SU-DHL-6 (cell line): ENCODE measurements at regions not wholly inside any gene's neighbourhood (a gene's known extent, or its start where the extent isn't known, plus 50 kb on each side); places are given as distances from the start of the nearest gene placed in this dataset.

ENCODE experiments used
- EZH2phosphoT487 ChIP-seq: fragments of 200-600 bp; sonication (generic), shearing (Covaris generic); conservative IDR thresholded peaks from 2 replicates; pipeline ENCODE4 v1.6.1; 2018; ENCODE audit warnings: mild to moderate bottlenecking, antibody characterized with exemption, low read length, moderate library complexity, mixed read lengths
- TF ChIP-seq, protein P1 (sequence below): fragments of 200-600 bp; sonication (generic); IDR thresholded peaks from one replicate; pipeline ENCODE4 v1.5.1; 2017; ENCODE audit warnings: antibody characterized with exemption, mild to moderate bottlenecking, low read length, moderate library complexity; ENCODE audit not compliant: insufficient read depth, poor library complexity, severe bottlenecking

DNA sequence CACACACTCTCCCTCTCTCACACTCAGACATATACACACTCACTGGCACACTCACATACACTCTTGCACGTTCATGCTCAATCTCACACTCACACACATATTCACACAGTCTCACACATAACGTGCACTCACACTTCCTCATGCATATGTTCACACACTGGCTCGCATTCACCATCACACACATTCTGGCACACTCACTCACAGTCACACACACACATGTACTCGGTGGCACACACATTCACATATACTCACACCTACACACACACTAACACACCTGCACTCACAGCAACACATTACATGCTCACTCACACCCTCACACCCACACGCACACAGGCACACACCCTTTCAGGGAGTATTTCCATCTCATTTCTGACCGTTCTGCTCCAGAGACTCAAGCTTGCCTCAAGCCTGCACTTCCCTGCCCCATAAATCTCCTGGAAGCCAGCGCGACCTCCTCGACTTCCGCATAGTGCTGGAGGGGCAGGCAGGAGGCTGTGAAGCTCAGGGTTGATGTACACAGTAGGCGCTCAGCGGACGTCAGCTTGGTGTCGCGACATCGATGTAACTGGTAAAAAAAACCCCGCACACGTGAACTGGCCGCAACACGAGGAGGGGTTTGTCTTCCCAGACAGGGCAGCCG lies 66.7 kb upstream of the FOXF1 start:
- TF ChIP-seq, protein P1, sequence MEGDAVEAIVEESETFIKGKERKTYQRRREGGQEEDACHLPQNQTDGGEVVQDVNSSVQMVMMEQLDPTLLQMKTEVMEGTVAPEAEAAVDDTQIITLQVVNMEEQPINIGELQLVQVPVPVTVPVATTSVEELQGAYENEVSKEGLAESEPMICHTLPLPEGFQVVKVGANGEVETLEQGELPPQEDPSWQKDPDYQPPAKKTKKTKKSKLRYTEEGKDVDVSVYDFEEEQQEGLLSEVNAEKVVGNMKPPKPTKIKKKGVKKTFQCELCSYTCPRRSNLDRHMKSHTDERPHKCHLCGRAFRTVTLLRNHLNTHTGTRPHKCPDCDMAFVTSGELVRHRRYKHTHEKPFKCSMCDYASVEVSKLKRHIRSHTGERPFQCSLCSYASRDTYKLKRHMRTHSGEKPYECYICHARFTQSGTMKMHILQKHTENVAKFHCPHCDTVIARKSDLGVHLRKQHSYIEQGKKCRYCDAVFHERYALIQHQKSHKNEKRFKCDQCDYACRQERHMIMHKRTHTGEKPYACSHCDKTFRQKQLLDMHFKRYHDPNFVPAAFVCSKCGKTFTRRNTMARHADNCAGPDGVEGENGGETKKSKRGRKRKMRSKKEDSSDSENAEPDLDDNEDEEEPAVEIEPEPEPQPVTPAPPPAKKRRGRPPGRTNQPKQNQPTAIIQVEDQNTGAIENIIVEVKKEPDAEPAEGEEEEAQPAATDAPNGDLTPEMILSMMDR: no peak
- TF ChIP-seq EZH2phosphoT487: no peak
